Lung (tissue), 11 donors: ENCODE measurements at regions not wholly inside any gene's neighbourhood (a gene's known extent, or its start where the extent isn't known, plus 50 kb on each side); places are given as distances from the start of the nearest gene placed in this dataset.

Experiments used
- ATAC-seq: fragments of 200-7000 bp; cut with Tn5 transposase; one replicate; pipeline ENCODE4 v1.9.1; 2020; ENCODE audit warnings: moderate number of reproducible peaks; ENCODE audit not compliant: insufficient read depth, low FRiP score
- DNase-seq, 3 donors: peaks; one replicate each; pipeline ENCODE4 v3.0.0-alpha.2; 2013 to 2017
- H3K27ac ChIP-seq, 2 donors: one replicate each; pipeline ENCODE4 v1.5.1; 2013; ENCODE audit warnings: mild to moderate bottlenecking in 2 of 2, moderate library complexity in 2 of 2, control low read depth in 1 of 2, inconsistent platforms in 1 of 2, low read depth in 1 of 2, low read length in 1 of 2
- H3K27me3 ChIP-seq, 3 donors: one replicate each; pipeline ENCODE4 v1.5.1; 2013; ENCODE audit warnings: low read length in 2 of 3; ENCODE audit not compliant: control insufficient read depth in 3 of 3, insufficient read depth in 3 of 3
- H3K36me3 ChIP-seq, 4 donors: one replicate each; pipeline ENCODE4 v1.5.1; 2013; ENCODE audit warnings: low read length in 4 of 4, mild to moderate bottlenecking in 1 of 4, moderate library complexity in 1 of 4; ENCODE audit not compliant: control insufficient read depth in 4 of 4, insufficient read depth in 4 of 4
- H3K4me1 ChIP-seq, 5 donors: one replicate each; pipeline ENCODE4 v1.5.1; 2013; ENCODE audit warnings: low read length in 5 of 5, mild to moderate bottlenecking in 2 of 5, moderate library complexity in 1 of 5; ENCODE audit not compliant: control insufficient read depth in 5 of 5, insufficient read depth in 5 of 5
- H3K4me3 ChIP-seq: one replicate; pipeline ENCODE4 v1.5.1; 2013; ENCODE audit warnings: mild to moderate bottlenecking, control low read depth, moderate library complexity
- H3K9ac ChIP-seq, 2 donors: one replicate each; pipeline ENCODE4 v1.5.1; 2013; ENCODE audit warnings: low read length in 2 of 2, control low read depth in 1 of 2; ENCODE audit not compliant: insufficient read depth in 1 of 2
- H3K9me3 ChIP-seq, 4 donors: one replicate each; pipeline ENCODE4 v1.5.1; 2013; ENCODE audit warnings: low read length in 3 of 4, mild to moderate bottlenecking in 1 of 4, moderate library complexity in 1 of 4; ENCODE audit not compliant: control insufficient read depth in 4 of 4, insufficient read depth in 3 of 4
- CTCF ChIP-seq: IDR thresholded peaks from 2 replicates; pipeline ENCODE4 v1.5.1; 2012; ENCODE audit warnings: mild to moderate bottlenecking; ENCODE audit errors: control extremely low read depth, extremely low read depth
- WGBS, 2 donors: extraction: QIAGEN DNeasy Blood & Tissue Kit; methylation state at CpG; one replicate each; pipeline ENCODE4 v1.1.7; 2013; 5-methylcytosine and 5-hydroxymethylcytosine counted together
- donor health status: control.
- donor health status: control.
- donor health status: Bipolar disorder and iron deficiency.
- donor health status: healthy.
- donor health status: DM: yes; HTN: yes; CAD: no.

- H3K27ac ChIP-seq = no peak overlapping the region
- ATAC-seq = no peak
- no peak overlapping the region for H3K4me3 ChIP-seq
- WGBS, 2 donors = 77 to 82% methylated on average over 3 of the region's 3 CpGs
- H3K36me3 ChIP-seq = no peaks in the 10 kb centered on the region
- DNase-seq = no peak
- H3K9ac ChIP-seq = no peak overlapping the region
- no peak for TF ChIP-seq CTCF
- H3K27me3 ChIP-seq = no peaks in the 10 kb centered on the region
- H3K9me3 ChIP-seq = no peaks in the 10 kb centered on the region
- H3K4me1 ChIP-seq = no peaks in the 10 kb centered on the region
Measured at GRCh38 chr3:76661527-76662250, 378.2 kb upstream of the ROBO2 start.

- Histone ChIP-seq H3K9me3 (no peaks in the 10 kb centered on the region), H3K27ac (no peak overlapping the region), H3K27me3 (no peaks in the 10 kb centered on the region), H3K36me3 (no peaks in the 10 kb centered on the region), H3K4me3 (no peak overlapping the region), H3K9ac (no peak overlapping the region), H3K4me1 (no peaks in the 10 kb centered on the region)
- ATAC-seq (no peak), DNase-seq (no peak)
- no peak for TF ChIP-seq CTCF
- WGBS, 2 donors = 91 to 93% methylated on average over 3 of the region's 3 CpGs
Measured at GRCh38 chr3:76664816-76665215, 375.1 kb upstream of the ROBO2 start.

- TF ChIP-seq CTCF = no peak
- 93 to 94% methylated on average over 4 of the region's 4 CpGs for WGBS, 2 donors
Measured at GRCh38 chr3:76668653-76669052, 371.2 kb upstream of the ROBO2 start.

GRCh38 chr3:76669322-76669721 is 370.6 kb upstream of the ROBO2 start:
- Histone ChIP-seq H3K36me3 (no peaks in the 10 kb centered on the region), H3K27me3 (no peaks in the 10 kb centered on the region), H3K9me3 (no peaks in the 10 kb centered on the region), H3K9ac (no peak overlapping the region), H3K4me3 (no peak overlapping the region), H3K27ac (no peak overlapping the region), H3K4me1 (no peaks in the 10 kb centered on the region)
- TF ChIP-seq CTCF = no peak
- ATAC-seq (no peak), DNase-seq (no peak)
- 89 to 92% methylated on average over 5 of the region's 5 CpGs for WGBS, 2 donors

More at GRCh38 chr3:76668653-76669052, 371.2 kb upstream of the ROBO2 start:
- H3K9me3 ChIP-seq = no peaks in the 10 kb centered on the region
- DNase-seq (no peak), ATAC-seq (no peak)
- no peak overlapping the region for H3K27ac ChIP-seq
- H3K9ac ChIP-seq = no peak overlapping the region
- no peaks in the 10 kb centered on the region for H3K36me3 ChIP-seq
- H3K4me1 ChIP-seq = no peaks in the 10 kb centered on the region
- no peaks in the 10 kb centered on the region for H3K27me3 ChIP-seq
- no peak overlapping the region for H3K4me3 ChIP-seq
